HG03045 (cell line): ENCODE measurements at regions not wholly inside any gene's neighbourhood (a gene's known extent, or its start where the extent isn't known, plus 50 kb on each side); places are given as distances from the start of the nearest gene placed in this dataset.
"Not testable (repeated sequence)": the region's sequence is repeated elsewhere in the genome, so short reads cannot be mapped to it uniquely, and the experiment has no call there.

Experiments used
- ATAC-seq: cut with Tn5 transposase; IDR thresholded peaks from one replicate; pipeline ENCODE4 v1.9.1; 2021; ENCODE audit warnings: mild to moderate bottlenecking, moderate library complexity; ENCODE audit not compliant: unreplicated experiment

GRCh38 chr17:30644287-30644686 is 167.1 kb downstream of the GOSR1 start:
- not testable (repeated sequence) for ATAC-seq

GRCh38 chr17:30641428-30641827 is 164.2 kb downstream of the GOSR1 start:
- ATAC-seq: not testable (repeated sequence)

GRCh38 chr17:30639391-30639790 is 162.2 kb downstream of the GOSR1 start:
- not testable (repeated sequence) for ATAC-seq

GRCh38 chr17:30638968-30639367 is 161.8 kb downstream of the GOSR1 start:
- not testable (repeated sequence) for ATAC-seq

- ATAC-seq: not testable (repeated sequence)
Measured at GRCh38 chr17:30631651-30632050, 154.4 kb downstream of the GOSR1 start.

GRCh38 chr17:30625380-30625779 is 148.2 kb downstream of the GOSR1 start:
- not testable (repeated sequence) for ATAC-seq

- ATAC-seq: not testable (repeated sequence)
Measured at GRCh38 chr17:30624180-30624579, 147.0 kb downstream of the GOSR1 start.

GRCh38 chr17:30609682-30610081 is 132.5 kb downstream of the GOSR1 start:
- not testable (repeated sequence) for ATAC-seq

- no peak for ATAC-seq
Measured at GRCh38 chr17:30605523-30605922, 128.3 kb downstream of the GOSR1 start.

- no peak for ATAC-seq
Measured at GRCh38 chr17:30605027-30605426, 127.8 kb downstream of the GOSR1 start.

GRCh38 chr17:30602396-30602795 is 125.2 kb downstream of the GOSR1 start:
- ATAC-seq: not testable (repeated sequence)

GRCh38 chr17:30601984-30602383 is 124.8 kb downstream of the GOSR1 start:
- ATAC-seq: not testable (repeated sequence)

GRCh38 chr17:30600830-30601494 is 123.8 kb downstream of the GOSR1 start:
- ATAC-seq: peak; percentile 12

GRCh38 chr17:30600060-30600829 is 123.0 kb downstream of the GOSR1 start:
- peak; percentile 89 for ATAC-seq

- no peak for ATAC-seq
Measured at GRCh38 chr17:30599428-30600059, 122.3 kb downstream of the GOSR1 start.

GRCh38 chr17:30597776-30598288 is 120.6 kb downstream of the GOSR1 start:
- ATAC-seq: no peak

GRCh38 chr17:30596948-30597775 is 120.0 kb downstream of the GOSR1 start:
- not testable (repeated sequence) for ATAC-seq

- ATAC-seq: not testable (repeated sequence)
Measured at GRCh38 chr17:30594953-30595371, 117.8 kb downstream of the GOSR1 start.

- no peak for ATAC-seq
Measured at GRCh38 chr17:30594223-30594952, 117.2 kb downstream of the GOSR1 start.
